Hepatocyte (in vitro differentiated cells): ENCODE measurements at regions not wholly inside any gene's neighbourhood (a gene's known extent, or its start where the extent isn't known, plus 50 kb on each side); places are given as distances from the start of the nearest gene placed in this dataset.
"Not testable (repeated sequence)": the region's sequence is repeated elsewhere in the genome, so short reads cannot be mapped to it uniquely, and the experiment has no call there.

Experiments
- DNase-seq: peaks from one replicate; pipeline ENCODE4 v3.0.0-alpha.2; 2016; ENCODE audit warnings: low spot score
- H2AFZ ChIP-seq: fragments of 200-600 bp; sonication (generic); 2 replicates; pipeline ENCODE4 v1.6.0; 2016; ENCODE audit warnings: antibody characterized with exemption, mild to moderate bottlenecking
- H3K27ac ChIP-seq: fragments of 200-600 bp; sonication (generic); 2 replicates; pipeline ENCODE4 v1.5.1; 2016; ENCODE audit warnings: mild to moderate bottlenecking
- H3K27me3 ChIP-seq: fragments of 200-600 bp; sonication (generic); 2 replicates; pipeline ENCODE4 v1.6.1; 2016
- H3K36me3 ChIP-seq: fragments of 200-600 bp; sonication (generic); replicated peaks from 2 replicates; pipeline ENCODE4 v1.5.1; 2016; ENCODE audit warnings: low read depth; ENCODE audit not compliant: insufficient read depth
- H3K4me1 ChIP-seq: fragments of 200-600 bp; sonication (generic); 2 replicates; pipeline ENCODE4 v1.5.1; 2016; ENCODE audit warnings: mild to moderate bottlenecking, moderate library complexity; ENCODE audit not compliant: insufficient read depth
- H3K4me2 ChIP-seq: fragments of 200-600 bp; sonication (generic); 2 replicates; pipeline ENCODE4 v1.6.0; 2016
- H3K4me3 ChIP-seq: fragments of 200-600 bp; sonication (generic); 2 replicates; pipeline ENCODE4 v1.5.1; 2016; ENCODE audit warnings: mild to moderate bottlenecking
- H3K79me2 ChIP-seq: fragments of 200-600 bp; sonication (generic); 2 replicates; pipeline ENCODE4 v1.6.0; 2017; ENCODE audit warnings: mild to moderate bottlenecking
- H3K9me2 ChIP-seq: fragments of 200-600 bp; sonication (generic); replicated peaks from 2 replicates; pipeline ENCODE4 v1.6.0; 2017; ENCODE audit warnings: mild to moderate bottlenecking; ENCODE audit not compliant: insufficient read depth
- H3K9me3 ChIP-seq: fragments of 200-600 bp; sonication (generic); 2 replicates; pipeline ENCODE4 v1.5.1; 2016; ENCODE audit warnings: low read depth, mild to moderate bottlenecking
- H4K20me1 ChIP-seq: fragments of 200-600 bp; sonication (generic); 2 replicates; pipeline ENCODE4 v1.6.0; 2016; ENCODE audit warnings: mild to moderate bottlenecking; ENCODE audit not compliant: insufficient read depth, poor library complexity, severe bottlenecking
- CTCF ChIP-seq: fragments of 200-600 bp; sonication (generic); IDR thresholded peaks from 2 replicates; pipeline ENCODE4 v1.5.1; 2016; ENCODE audit warnings: antibody characterized with exemption, mild to moderate bottlenecking; ENCODE audit not compliant: poor library complexity
- EZH2 ChIP-seq: fragments of 200-600 bp; sonication (generic); IDR thresholded peaks from 2 replicates; pipeline ENCODE4 v1.6.1; 2016; ENCODE audit warnings: antibody characterized with exemption, mild to moderate bottlenecking, borderline replicate concordance
- EZH2phosphoT487 ChIP-seq: fragments of 200-600 bp; sonication (generic); IDR thresholded peaks from one replicate; pipeline ENCODE4 v1.6.1; 2018; ENCODE audit warnings: antibody characterized with exemption, mild to moderate bottlenecking, low read depth, moderate library complexity; ENCODE audit not compliant: unreplicated experiment, severe bottlenecking
- WGBS: methylation state at CpG from one replicate; pipeline ENCODE4 v1.1.6; 2016; ENCODE audit warnings: low lambda C conversion rate; ENCODE audit errors: missing lambda C conversion rate; 5-methylcytosine and 5-hydroxymethylcytosine counted together

GRCh38 chr6:134752445-134752844, 197.5 kb downstream of the ALDH8A1 start:
- H3K4me3 ChIP-seq: no peak overlapping the region
- H4K20me1 ChIP-seq: no peaks in the 10 kb centered on the region
- H3K4me2 ChIP-seq: no peak overlapping the region
- TF ChIP-seq EZH2 (no peak), EZH2phosphoT487 (no peak), CTCF (no peak)
- no peaks in the 10 kb centered on the region for H3K9me2 ChIP-seq
- no peak overlapping the region for H3K27ac ChIP-seq
- no peaks in the 10 kb centered on the region for H3K4me1 ChIP-seq
- DNase-seq: no peak
- H3K79me2 ChIP-seq: no peaks in the 10 kb centered on the region
- WGBS: 72% methylated on average over 5 of the region's 5 CpGs
- no peaks in the 10 kb centered on the region for H3K9me3 ChIP-seq
- no peak overlapping the region for H2AFZ ChIP-seq
- H3K36me3 ChIP-seq: no peaks in the 10 kb centered on the region
- no peaks in the 10 kb centered on the region for H3K27me3 ChIP-seq

GRCh38 chr6:134750669-134751068, 199.2 kb downstream of the ALDH8A1 start:
- H3K4me3 ChIP-seq: no peak overlapping the region
- no peak overlapping the region for H2AFZ ChIP-seq
- H3K79me2 ChIP-seq: no peaks in the 10 kb centered on the region
- H4K20me1 ChIP-seq: no peaks in the 10 kb centered on the region
- no peaks in the 10 kb centered on the region for H3K4me1 ChIP-seq
- H3K27me3 ChIP-seq: no peaks in the 10 kb centered on the region
- TF ChIP-seq EZH2: no peak
- TF ChIP-seq CTCF: no peak
- TF ChIP-seq EZH2phosphoT487: no peak
- H3K4me2 ChIP-seq: no peak overlapping the region
- no peak for DNase-seq
- no peaks in the 10 kb centered on the region for H3K9me2 ChIP-seq
- H3K36me3 ChIP-seq: no peaks in the 10 kb centered on the region
- H3K9me3 ChIP-seq: no peaks in the 10 kb centered on the region
- no peak overlapping the region for H3K27ac ChIP-seq

- WGBS: 92% methylated on average over 3 of the region's 3 CpGs
- Histone ChIP-seq H3K79me2 (no peaks in the 10 kb centered on the region), H3K9me3 (no peaks in the 10 kb centered on the region), H3K4me1 (no peaks in the 10 kb centered on the region), H3K27me3 (no peaks in the 10 kb centered on the region), H3K27ac (no peak overlapping the region), H3K36me3 (no peaks in the 10 kb centered on the region), H3K4me3 (no peak overlapping the region), H3K9me2 (no peaks in the 10 kb centered on the region), H4K20me1 (no peaks in the 10 kb centered on the region), H3K4me2 (no peak overlapping the region), H2AFZ (no peak overlapping the region)
- DNase-seq: no peak
- TF ChIP-seq CTCF: no peak
- TF ChIP-seq EZH2phosphoT487: no peak
- TF ChIP-seq EZH2: no peak
Measured at GRCh38 chr6:134748484-134748883, 201.4 kb downstream of the ALDH8A1 start.

GRCh38 chr6:134747197-134747596, 202.7 kb downstream of the ALDH8A1 start:
- H3K4me3 ChIP-seq, H3K9me2 ChIP-seq, H4K20me1 ChIP-seq, H2AFZ ChIP-seq, H3K4me2 ChIP-seq, DNase-seq, H3K79me2 ChIP-seq, H3K36me3 ChIP-seq, H3K4me1 ChIP-seq, H3K27ac ChIP-seq, H3K9me3 ChIP-seq, H3K27me3 ChIP-seq: not testable (repeated sequence)
- 91% methylated on average over 2 of the region's 2 CpGs for WGBS
